ENCODE measurements at regions not wholly inside any gene's neighbourhood (a gene's known extent, or its start where the extent isn't known, plus 50 kb on each side); places are given as distances from the start of the nearest gene placed in this dataset.

DNA sequence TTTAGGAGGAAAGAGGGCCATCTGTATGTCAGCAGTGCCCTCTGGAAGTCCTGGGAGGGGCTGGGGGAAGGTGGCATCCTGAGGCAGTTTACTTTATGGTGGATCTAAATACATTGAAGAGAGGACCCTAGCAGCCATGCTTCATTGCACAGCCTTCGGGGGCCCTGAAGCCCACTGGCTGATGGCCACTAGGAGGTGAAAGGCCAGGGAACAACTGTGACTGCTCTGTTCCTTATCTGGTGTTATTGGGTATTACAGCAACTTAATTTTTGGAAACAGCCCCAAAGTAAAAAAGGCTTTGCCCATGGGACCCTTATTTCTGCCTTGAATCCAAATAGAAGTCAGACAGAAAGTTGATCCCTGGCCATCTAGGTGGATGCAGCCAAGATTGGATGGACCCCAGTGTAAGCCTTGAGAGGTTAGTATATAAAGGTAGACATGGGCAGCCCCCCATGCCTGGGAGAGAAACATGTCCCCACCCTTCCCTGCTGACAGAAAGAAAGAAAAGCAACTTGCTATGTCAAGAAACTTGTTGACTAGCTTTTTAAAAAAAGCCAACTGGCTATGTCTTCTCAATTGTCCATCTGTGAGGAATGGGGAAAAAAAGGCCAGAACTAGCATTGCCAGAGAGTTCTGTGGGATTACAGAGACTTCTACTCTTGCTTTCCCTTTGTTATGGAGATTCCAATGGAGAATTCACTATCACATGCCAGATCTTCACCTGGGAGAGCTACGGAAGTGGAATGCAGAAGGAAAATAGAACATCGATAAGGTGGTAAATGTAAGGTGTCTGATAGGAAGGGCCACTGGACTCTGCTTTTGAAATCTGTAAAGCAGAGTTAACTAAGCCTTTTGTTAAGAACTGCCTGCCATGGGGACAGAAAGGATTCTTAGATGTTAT, 58.6 kb upstream of the OSR1 start:
- DNase-seq, result no peak

DNA sequence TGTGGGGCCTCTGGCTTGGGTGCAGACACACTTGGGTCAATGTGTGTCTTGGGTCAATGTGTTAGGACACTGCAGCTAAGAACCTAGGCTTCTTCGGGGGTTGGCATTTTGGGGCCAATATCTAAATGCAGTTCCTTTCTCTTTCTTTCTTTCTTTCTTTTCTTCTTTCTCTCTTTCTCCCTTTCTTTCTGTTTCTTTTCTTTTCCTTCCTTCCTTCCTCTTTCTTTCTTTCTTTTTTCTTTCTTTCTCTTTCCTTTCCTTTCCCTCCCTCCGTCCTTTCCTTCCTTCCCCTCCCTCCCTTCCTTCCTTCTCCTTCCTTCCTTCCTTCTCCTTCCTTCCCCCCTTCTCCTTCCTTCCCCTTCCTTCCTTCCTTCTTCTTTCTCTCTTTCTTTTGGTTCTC, 57.7 kb upstream of the OSR1 start:
- no peak for DNase-seq

DNA sequence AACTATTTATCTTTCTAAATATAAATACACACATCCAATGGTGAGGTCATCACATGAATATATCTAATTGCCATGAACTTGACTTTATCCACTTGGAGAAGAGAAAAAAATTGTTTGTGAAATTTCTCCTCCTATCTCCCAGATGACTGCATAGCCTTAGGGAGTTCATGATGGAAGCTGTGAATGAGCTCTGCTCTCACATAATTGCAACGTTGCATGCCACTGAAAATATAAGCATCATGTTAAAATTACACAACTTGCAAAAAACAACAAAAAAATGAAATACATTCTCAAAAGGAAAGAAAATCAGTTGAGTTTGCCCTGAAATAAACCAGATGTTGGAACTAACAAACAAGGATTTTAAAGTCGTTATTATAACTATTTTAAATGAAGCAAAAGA, 50.6 kb upstream of the OSR1 start:
- no peak for DNase-seq

DNA sequence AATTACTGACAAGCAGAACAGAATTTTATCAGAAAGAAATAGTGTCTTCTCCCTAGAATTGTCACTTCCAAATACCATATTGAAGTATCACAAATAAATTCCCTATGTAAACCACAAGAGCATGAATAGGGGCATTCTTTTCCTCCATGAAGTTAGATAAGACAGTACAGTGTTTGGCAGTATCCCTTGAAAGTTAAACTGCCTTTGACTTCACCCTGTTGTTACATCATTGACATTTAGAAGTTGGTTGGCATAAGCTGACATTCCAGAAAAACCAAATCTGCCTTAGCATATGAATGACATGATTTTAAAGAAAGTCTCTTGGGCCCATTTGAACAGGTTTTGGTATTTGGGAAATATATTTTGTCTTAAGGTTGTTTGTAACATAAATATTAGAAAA, 50.2 kb upstream of the OSR1 start:
- no peak for DNase-seq

All from stimulated activated CD4-positive, alpha-beta T cell treated with anti-CD3 and anti-CD28 coated beads, Interleukin-1b, Interleukin-23, amount 100 ng/mL, for 48 hours (primary cell).